B cell (primary cell): ENCODE measurements at regions not wholly inside any gene's neighbourhood (a gene's known extent, or its start where the extent isn't known, plus 50 kb on each side); places are given as distances from the start of the nearest gene placed in this dataset.

Experiments
- ATAC-seq: fragments of 200-7000 bp; cut with Tn5 transposase; one replicate; pipeline ENCODE4 v1.10.0; 2021; ENCODE audit warnings: low read depth, mild to moderate bottlenecking, moderate number of reproducible peaks, moderate library complexity
- CTCF ChIA-PET: fragments of 350-600 bp; sonication (Branson Sonifier 250); formaldehyde crosslinking; loops from one replicate; lab custom pipeline; 2021; ENCODE audit warnings: antibody characterized with exemption, inconsistent platforms; lab: Charles Lee
- POLR2A ChIA-PET: fragments of 350-600 bp; sonication (Branson Sonifier 250); formaldehyde crosslinking; loops from one replicate; lab custom pipeline; 2021; ENCODE audit warnings: antibody characterized with exemption; lab: Charles Lee
- DNase-seq: peaks from one replicate; pipeline ENCODE4 v3.0.0; 2013
- H2AFZ ChIP-seq: 2 replicates; pipeline ENCODE4 v1.6.1; 2012; ENCODE audit warnings: mild to moderate bottlenecking, low read depth, low read length; ENCODE audit not compliant: insufficient read depth, poor library complexity, severe bottlenecking
- H3K27ac ChIP-seq, 2 donors: 1 replicate in 1 of 2; 2 replicates in 1 of 2; pipeline ENCODE4 v1.5.1; 2012 to 2013; ENCODE audit warnings: low read length in 2 of 2, mild to moderate bottlenecking in 2 of 2, moderate library complexity in 1 of 2
- H3K27me3 ChIP-seq, 4 experiments: fragments of 200-600 bp in 1 of 4; sonication (generic) in 1 of 4; replicated peaks in 1 of 4; 1 replicate in 2 of 4; 2 replicates in 2 of 4; pipeline versions ENCODE4 v1.6.1 to v1.7.0; 2013 to 2016; ENCODE audit warnings: low read length in 3 of 4, mild to moderate bottlenecking in 2 of 4, mixed read lengths in 1 of 4, moderate library complexity in 1 of 4; ENCODE audit not compliant: insufficient read depth in 4 of 4, control insufficient read depth in 3 of 4; ENCODE audit errors: control extremely low read depth in 1 of 4
- H3K36me3 ChIP-seq, 2 experiments: replicated peaks in 1 of 2; 1 replicate in 1 of 2; 2 replicates in 1 of 2; pipeline versions ENCODE4 v1.6.1 to v1.7.1; 2013; ENCODE audit warnings: low read length in 1 of 2; ENCODE audit not compliant: insufficient read depth in 2 of 2, control insufficient read depth in 1 of 2; ENCODE audit errors: control extremely low read depth in 1 of 2, extremely low read depth in 1 of 2
- H3K4me1 ChIP-seq, 2 donors: fragments of 200-600 bp in 1 of 2; sonication (generic) in 1 of 2; 1 replicate in 1 of 2; 2 replicates in 1 of 2; pipeline versions ENCODE4 v1.5.1 to v1.6.1; 2013 to 2017; ENCODE audit warnings: low read length in 2 of 2; ENCODE audit not compliant: control insufficient read depth in 2 of 2, insufficient read depth in 2 of 2
- H3K4me2 ChIP-seq: replicated peaks from 2 replicates; pipeline ENCODE3; 2012; ENCODE audit warnings: mild to moderate bottlenecking, low read depth, low read length; ENCODE audit not compliant: poor library complexity, severe bottlenecking
- H3K4me3 ChIP-seq, 5 experiments: fragments of 200-600 bp in 1 of 5; sonication (generic) in 1 of 5; 1 replicate in 3 of 5; 2 replicates in 2 of 5; pipeline versions ENCODE4 v1.5.1 to v1.7.0; 2011 to 2016; ENCODE audit warnings: low read length in 4 of 5, mild to moderate bottlenecking in 4 of 5, low read depth in 2 of 5, control low read depth in 1 of 5, moderate library complexity in 1 of 5; ENCODE audit not compliant: insufficient read depth in 1 of 5; ENCODE audit errors: control extremely low read depth in 1 of 5, extremely low read depth in 1 of 5
- H3K79me2 ChIP-seq: fragments of 200-600 bp; sonication (generic); one replicate; pipeline ENCODE4 v1.6.0; 2016; ENCODE audit warnings: low read length; ENCODE audit not compliant: control insufficient read depth, insufficient read depth
- H3K9ac ChIP-seq: fragments of 200-600 bp; sonication (generic); 2 replicates; pipeline ENCODE4 v1.6.1; 2017; ENCODE audit warnings: mild to moderate bottlenecking, low read length, moderate library complexity
- H3K9me3 ChIP-seq, 3 donors: one replicate each; pipeline versions ENCODE4 v1.6.1 to v1.7.1; 2013; ENCODE audit warnings: low read length in 2 of 3; ENCODE audit not compliant: control insufficient read depth in 2 of 3, insufficient read depth in 1 of 3; ENCODE audit errors: control extremely low read depth in 1 of 3
- H4K20me1 ChIP-seq: 2 replicates; pipeline ENCODE4 v1.6.0; 2012; ENCODE audit warnings: mild to moderate bottlenecking, low read length; ENCODE audit not compliant: insufficient read depth, control insufficient read depth, poor library complexity, severe bottlenecking
- H3K27ac Mint-ChIP-seq: one replicate; pipeline ENCODE4 v1.8.0; 2021; ENCODE audit warnings: mixed read lengths
- H3K27me3 Mint-ChIP-seq: one replicate; pipeline ENCODE4 v1.8.0; 2021; ENCODE audit warnings: mixed read lengths
- H3K4me1 Mint-ChIP-seq: one replicate; pipeline ENCODE4 v1.8.0; 2021; ENCODE audit warnings: mixed read lengths
- H3K4me3 Mint-ChIP-seq: one replicate; pipeline ENCODE4 v1.8.0; 2021; ENCODE audit warnings: mixed read lengths
- H3K9me3 Mint-ChIP-seq: one replicate; pipeline ENCODE4 v1.8.0; 2022; ENCODE audit warnings: mixed read lengths; ENCODE audit not compliant: insufficient read depth
- CTCF ChIP-seq: fragments of 200-600 bp; IDR thresholded peaks from one replicate; pipeline ENCODE4 v1.8.0; 2022; ENCODE audit warnings: antibody characterized with exemption, mild to moderate bottlenecking
- EZH2 ChIP-seq: IDR thresholded peaks from 2 replicates; pipeline ENCODE4 v1.6.1; 2012; ENCODE audit warnings: borderline replicate concordance, low read depth, mild to moderate bottlenecking, moderate library complexity, low read length; ENCODE audit not compliant: insufficient read depth, poor library complexity, severe bottlenecking
- WGBS: methylation state at CpG from one replicate; pipeline ENCODE4 v1.1.5; 2013; ENCODE audit warnings: missing lambda C conversion rate; ENCODE audit not compliant: insufficient coverage; 5-methylcytosine and 5-hydroxymethylcytosine counted together
- intact Hi-C: fragments of 100-400 bp; cut with micrococcal nuclease; formaldehyde crosslinking; loops from one replicate; pipeline ENCODE4 v1.10.0; 2022

GRCh38 chr7:67754651-67755050 is 758.0 kb downstream of the TYW1 start:
- Histone ChIP-seq H3K4me1 (no peaks in the 10 kb centered on the region), H3K36me3 (no peaks in the 10 kb centered on the region), H3K27ac (no peak overlapping the region), H3K27me3 (no peaks in the 10 kb centered on the region), H3K9me3 (peaks cover 0 to 9% (median 0%) of the 10 kb centered on the region in 3 donors), H3K9ac (no peak overlapping the region), H3K4me3 (no peak overlapping the region), H3K4me2 (no peak overlapping the region), H2AFZ (no peak overlapping the region), H4K20me1 (no peaks in the 10 kb centered on the region), H3K79me2 (no peaks in the 10 kb centered on the region)
- no peak for ATAC-seq
- TF ChIP-seq CTCF (no peak), EZH2 (no peak)
- H3K27ac Mint-ChIP-seq = no peak overlapping the region
- H3K4me3 Mint-ChIP-seq = no peak overlapping the region
- intact Hi-C loops = no loop called here
- no peak for DNase-seq
- ChIA-PET POLR2A (no interaction called here), CTCF (no interaction called here)
- H3K4me1 Mint-ChIP-seq = no peaks in the 10 kb centered on the region
- H3K27me3 Mint-ChIP-seq = no peaks in the 10 kb centered on the region
- peaks cover 5% of the 10 kb centered on the region for H3K9me3 Mint-ChIP-seq
- whole genome bisulfite sequencing = 78% methylated on average over 1 of the region's 2 CpGs

GRCh38 chr7:67758551-67758950 is 761.9 kb downstream of the TYW1 start:
- no peak overlapping the region for H3K9ac ChIP-seq
- TF ChIP-seq CTCF (no peak), EZH2 (no peak)
- no peaks in the 10 kb centered on the region for H3K36me3 ChIP-seq
- intact Hi-C loops = no loop called here
- peaks cover 5% of the 10 kb centered on the region for H3K9me3 Mint-ChIP-seq
- no peaks in the 10 kb centered on the region for H4K20me1 ChIP-seq
- ChIA-PET CTCF (no interaction called here), POLR2A (no interaction called here)
- no peaks in the 10 kb centered on the region for H3K27me3 Mint-ChIP-seq
- no peaks in the 10 kb centered on the region for H3K4me1 Mint-ChIP-seq
- no peak for DNase-seq
- no peak overlapping the region for H3K4me2 ChIP-seq
- no peak overlapping the region for H3K4me3 Mint-ChIP-seq
- peaks cover 0 to 8% (median 0%) of the 10 kb centered on the region in 3 donors for H3K9me3 ChIP-seq
- no peaks in the 10 kb centered on the region for H3K4me1 ChIP-seq
- H3K79me2 ChIP-seq = no peaks in the 10 kb centered on the region
- 80% methylated on average over 2 of the region's 3 CpGs for WGBS
- no peak overlapping the region for H3K27ac ChIP-seq
- H3K27ac Mint-ChIP-seq = no peak overlapping the region
- ATAC-seq = no peak
- no peak overlapping the region for H2AFZ ChIP-seq
- no peak overlapping the region for H3K4me3 ChIP-seq
- no peaks in the 10 kb centered on the region for H3K27me3 ChIP-seq
